PFSK-1 (cell line): ENCODE measurements at regions not wholly inside any gene's neighbourhood (a gene's known extent, or its start where the extent isn't known, plus 50 kb on each side); places are given as distances from the start of the nearest gene placed in this dataset.

ENCODE experiments used
- FOXP2 ChIP-seq: optimal IDR thresholded peaks from 2 replicates; pipeline ENCODE3; 2011; ENCODE audit warnings: borderline replicate concordance, control low read depth, inconsistent platforms; ENCODE audit not compliant: insufficient read depth; ENCODE audit errors: extremely low read length, extremely low read depth
- POLR2AphosphoS5 ChIP-seq: IDR thresholded peaks from 2 replicates; pipeline ENCODE4 v1.6.1; 2012; ENCODE audit warnings: low read depth, mild to moderate bottlenecking, control low read depth, low read length, moderate library complexity
- REST ChIP-seq, 2 experiments: IDR thresholded peaks; 2 replicates each; pipeline versions ENCODE4 v1.6.1 to v1.8.0; 2011 to 2012; ENCODE audit warnings: low read depth in 2 of 2, low read length in 2 of 2, control low read depth in 1 of 2, inconsistent platforms in 1 of 2, mild to moderate bottlenecking in 1 of 2, moderate library complexity in 1 of 2; ENCODE audit not compliant: insufficient read depth in 1 of 2
- SIN3A ChIP-seq: IDR thresholded peaks from 2 replicates; pipeline ENCODE4 v1.6.1; 2012; ENCODE audit warnings: mild to moderate bottlenecking, low read length, moderate library complexity, borderline replicate concordance; ENCODE audit not compliant: insufficient read depth
- TAF1 ChIP-seq: IDR thresholded peaks from 2 replicates; pipeline ENCODE4 v1.6.1; 2012; ENCODE audit warnings: low read length, control low read depth, borderline replicate concordance; ENCODE audit not compliant: insufficient read depth

- TF ChIP-seq TAF1 = no peak
- no peak for TF ChIP-seq REST (IDR thresholded peaks at IDR 0.05; ENCODE audit: insufficient read depth in 1 of 2, low read depth in 2 of 2, low read length in 2 of 2)
- no peak for TF ChIP-seq POLR2AphosphoS5
- no peak for TF ChIP-seq SIN3A
Observed at GRCh38 chr12:124491856-124492420, 75.5 kb downstream of the NCOR2 start.

GRCh38 chr12:124491310-124491709 is 76.1 kb downstream of the NCOR2 start:
- TF ChIP-seq FOXP2 (no peak), TAF1 (no peak), POLR2AphosphoS5 (no peak), SIN3A (no peak), REST (IDR thresholded peaks at IDR 0.05; ENCODE audit: insufficient read depth in 1 of 2, low read depth in 2 of 2, low read length in 2 of 2) (no peak)

- TF ChIP-seq SIN3A = no peak
- no peak for TF ChIP-seq REST (IDR thresholded peaks at IDR 0.05; ENCODE audit: insufficient read depth in 1 of 2, low read depth in 2 of 2, low read length in 2 of 2)
- TF ChIP-seq FOXP2 = no peak
- TF ChIP-seq TAF1 = no peak
- TF ChIP-seq POLR2AphosphoS5 = no peak
Observed at GRCh38 chr12:124490584-124491305, 76.7 kb downstream of the NCOR2 start.

GRCh38 chr12:124489915-124490583 is 77.4 kb downstream of the NCOR2 start:
- no peak for TF ChIP-seq FOXP2
- TF ChIP-seq SIN3A = no peak

GRCh38 chr12:124489220-124489619 is 78.2 kb downstream of the NCOR2 start:
- TF ChIP-seq TAF1 = no peak
- no peak for TF ChIP-seq POLR2AphosphoS5
- no peak for TF ChIP-seq REST (IDR thresholded peaks at IDR 0.05; ENCODE audit: insufficient read depth in 1 of 2, low read depth in 2 of 2, low read length in 2 of 2)
- no peak for TF ChIP-seq FOXP2
- no peak for TF ChIP-seq SIN3A
